ENCODE measurements at regions not wholly inside any gene's neighbourhood (a gene's known extent, or its start where the extent isn't known, plus 50 kb on each side); places are given as distances from the start of the nearest gene placed in this dataset.

DNA sequence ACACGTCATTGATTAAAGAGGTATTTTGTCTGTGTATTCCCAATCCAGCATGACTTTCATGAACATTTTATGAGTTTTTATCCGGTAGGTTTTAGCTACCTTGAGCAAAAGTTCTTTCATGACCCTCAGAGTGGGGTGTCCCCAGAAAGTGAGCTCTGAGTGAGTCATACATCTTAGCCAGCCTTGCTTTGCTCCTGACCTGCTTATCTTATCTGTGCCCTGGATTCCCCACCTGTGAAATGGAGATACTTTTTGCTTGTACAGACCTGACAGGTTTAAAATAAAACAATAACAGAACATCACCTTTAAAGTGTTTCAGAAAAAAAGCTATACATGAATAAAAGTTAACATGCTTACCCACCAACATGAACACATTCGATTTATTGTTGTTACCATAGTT, 202.8 kb upstream of the SOX5 start (continued):
- TF ChIP-seq, protein P1, sequence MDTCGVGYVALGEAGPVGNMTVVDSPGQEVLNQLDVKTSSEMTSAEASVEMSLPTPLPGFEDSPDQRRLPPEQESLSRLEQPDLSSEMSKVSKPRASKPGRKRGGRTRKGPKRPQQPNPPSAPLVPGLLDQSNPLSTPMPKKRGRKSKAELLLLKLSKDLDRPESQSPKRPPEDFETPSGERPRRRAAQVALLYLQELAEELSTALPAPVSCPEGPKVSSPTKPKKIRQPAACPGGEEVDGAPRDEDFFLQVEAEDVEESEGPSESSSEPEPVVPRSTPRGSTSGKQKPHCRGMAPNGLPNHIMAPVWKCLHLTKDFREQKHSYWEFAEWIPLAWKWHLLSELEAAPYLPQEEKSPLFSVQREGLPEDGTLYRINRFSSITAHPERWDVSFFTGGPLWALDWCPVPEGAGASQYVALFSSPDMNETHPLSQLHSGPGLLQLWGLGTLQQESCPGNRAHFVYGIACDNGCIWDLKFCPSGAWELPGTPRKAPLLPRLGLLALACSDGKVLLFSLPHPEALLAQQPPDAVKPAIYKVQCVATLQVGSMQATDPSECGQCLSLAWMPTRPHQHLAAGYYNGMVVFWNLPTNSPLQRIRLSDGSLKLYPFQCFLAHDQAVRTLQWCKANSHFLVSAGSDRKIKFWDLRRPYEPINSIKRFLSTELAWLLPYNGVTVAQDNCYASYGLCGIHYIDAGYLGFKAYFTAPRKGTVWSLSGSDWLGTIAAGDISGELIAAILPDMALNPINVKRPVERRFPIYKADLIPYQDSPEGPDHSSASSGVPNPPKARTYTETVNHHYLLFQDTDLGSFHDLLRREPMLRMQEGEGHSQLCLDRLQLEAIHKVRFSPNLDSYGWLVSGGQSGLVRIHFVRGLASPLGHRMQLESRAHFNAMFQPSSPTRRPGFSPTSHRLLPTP (IDR thresholded peaks at IDR 0.05; ENCODE audit: borderline replicate concordance, extremely low read depth, insufficient read length): no peak
- peak; percentile 57 for TF ChIP-seq CBFA2T2 (conservative IDR thresholded peaks at IDR 0.05)
- TF ChIP-seq TEAD4 (IDR thresholded peaks at IDR 0.05; ENCODE audit: low read length): peak; percentile 68
- no peak for TF ChIP-seq TEAD4 (CRISPR knock-in tag; IDR thresholded peaks at IDR 0.05; ENCODE audit: borderline replicate concordance)

DNA sequence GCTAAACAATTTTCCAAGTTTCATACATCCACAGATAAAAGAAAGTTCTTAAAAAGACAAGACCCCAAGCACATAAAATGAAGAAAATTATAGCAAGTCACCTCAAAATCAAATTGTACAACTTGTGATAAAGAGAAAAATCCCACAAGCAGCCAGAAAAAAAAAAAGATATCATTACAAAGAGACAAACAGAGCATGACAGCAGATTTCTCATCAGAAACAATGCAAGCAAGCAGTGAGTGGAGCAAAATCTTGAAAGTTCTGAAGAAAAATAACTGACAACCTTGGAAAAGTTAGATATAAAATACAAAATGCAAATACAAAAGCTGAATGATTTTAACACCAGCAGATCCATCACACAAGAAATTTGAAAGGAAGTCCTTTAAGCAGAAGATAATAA, 194.5 kb upstream of the SOX5 start:
- no peaks in the 10 kb centered on the region for H3K79me2 ChIP-seq (ENCODE audit: control insufficient read depth, insufficient read depth, low read length)
- no peaks in the 10 kb centered on the region for H3K9me1 ChIP-seq (ENCODE audit: control insufficient read depth, insufficient read depth, low read length)
- no peaks in the 10 kb centered on the region for H4K20me1 ChIP-seq (replicated peaks; ENCODE audit: control insufficient read depth, insufficient read depth, low read length)
- H3K4me3 ChIP-seq: no peak overlapping the region
- H2AFZ ChIP-seq (ENCODE audit: low read depth, low read length): no peak overlapping the region
- in situ Hi-C loops (cut with MboI): no loop called here
- no peak overlapping the region for H3K4me2 ChIP-seq (ENCODE audit: insufficient read depth, low read length)
- POLR2A ChIA-PET: no interaction called here
- ATAC-seq (no peak), FAIRE-seq (no peak), DNase-seq (ENCODE audit: extremely low read depth in 1 of 4, low spot score in 3 of 4) (no peak)
- no peaks in the 10 kb centered on the region for H3K9me3 ChIP-seq (replicated peaks; ENCODE audit: control insufficient read depth, insufficient read depth, low read depth, low read length)
- no peak overlapping the region for H3K27ac ChIP-seq (ENCODE audit: extremely low read depth, low read depth, low read length)
- BruUV-seq (replicated peaks): no TSS peak
- H3K36me3 ChIP-seq (ENCODE audit: control insufficient read depth, insufficient read depth, low read length): no peaks in the 10 kb centered on the region
- intact Hi-C loops (cut with micrococcal nuclease): no loop called here
- CTCF ChIA-PET (ENCODE audit: low intra/inter-chr PET ratio): no interaction called here
- no peaks in the 10 kb centered on the region for H3K27me3 ChIP-seq (ENCODE audit: control insufficient read depth in 2 of 2, insufficient read depth in 2 of 2, low read length in 2 of 2)
- H3K4me1 ChIP-seq (replicated peaks in 1 of 2; ENCODE audit: control insufficient read depth in 2 of 2, insufficient read depth in 2 of 2, low read length in 2 of 2): no peaks in the 10 kb centered on the region
- H3K9ac ChIP-seq (ENCODE audit: insufficient read depth in 1 of 2, low read depth in 2 of 2, low read length in 2 of 2): no peak overlapping the region
- TF ChIP-seq KLF10 (CRISPR knock-in tag; IDR thresholded peaks at IDR 0.05) (no peak), EP300 (IDR thresholded peaks at IDR 0.05; ENCODE audit: low read length) (no peak), HCFC1 (IDR thresholded peaks at IDR 0.05; ENCODE audit: low read depth, low read length) (no peak), KDM1A (IDR thresholded peaks at IDR 0.05) (no peak), HEY1 (CRISPR knock-in tag; IDR thresholded peaks at IDR 0.05; ENCODE audit: borderline replicate concordance) (no peak)
- TF ChIP-seq, protein P2, sequence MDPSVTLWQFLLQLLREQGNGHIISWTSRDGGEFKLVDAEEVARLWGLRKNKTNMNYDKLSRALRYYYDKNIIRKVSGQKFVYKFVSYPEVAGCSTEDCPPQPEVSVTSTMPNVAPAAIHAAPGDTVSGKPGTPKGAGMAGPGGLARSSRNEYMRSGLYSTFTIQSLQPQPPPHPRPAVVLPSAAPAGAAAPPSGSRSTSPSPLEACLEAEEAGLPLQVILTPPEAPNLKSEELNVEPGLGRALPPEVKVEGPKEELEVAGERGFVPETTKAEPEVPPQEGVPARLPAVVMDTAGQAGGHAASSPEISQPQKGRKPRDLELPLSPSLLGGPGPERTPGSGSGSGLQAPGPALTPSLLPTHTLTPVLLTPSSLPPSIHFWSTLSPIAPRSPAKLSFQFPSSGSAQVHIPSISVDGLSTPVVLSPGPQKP (CRISPR knock-in tag; IDR thresholded peaks at IDR 0.05): no peak
- TF ChIP-seq, protein P3, sequence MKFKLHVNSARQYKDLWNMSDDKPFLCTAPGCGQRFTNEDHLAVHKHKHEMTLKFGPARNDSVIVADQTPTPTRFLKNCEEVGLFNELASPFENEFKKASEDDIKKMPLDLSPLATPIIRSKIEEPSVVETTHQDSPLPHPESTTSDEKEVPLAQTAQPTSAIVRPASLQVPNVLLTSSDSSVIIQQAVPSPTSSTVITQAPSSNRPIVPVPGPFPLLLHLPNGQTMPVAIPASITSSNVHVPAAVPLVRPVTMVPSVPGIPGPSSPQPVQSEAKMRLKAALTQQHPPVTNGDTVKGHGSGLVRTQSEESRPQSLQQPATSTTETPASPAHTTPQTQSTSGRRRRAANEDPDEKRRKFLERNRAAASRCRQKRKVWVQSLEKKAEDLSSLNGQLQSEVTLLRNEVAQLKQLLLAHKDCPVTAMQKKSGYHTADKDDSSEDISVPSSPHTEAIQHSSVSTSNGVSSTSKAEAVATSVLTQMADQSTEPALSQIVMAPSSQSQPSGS (CRISPR knock-in tag; IDR thresholded peaks at IDR 0.05): no peak
